Tibial nerve (tissue), 3 donors: ENCODE measurements at regions not wholly inside any gene's neighbourhood (a gene's known extent, or its start where the extent isn't known, plus 50 kb on each side); places are given as distances from the start of the nearest gene placed in this dataset.
A peak's percentile ranks its signal among the peaks of the same experiment; 100 is the strongest.

Source experiments
- CTCF ChIP-seq, 5 experiments: fragments of 200-600 bp in 3 of 5; fragments of 450-650 bp in 2 of 5; sonication (generic) in 3 of 5; IDR thresholded peaks; one replicate each; pipeline ENCODE4 v1.5.1; 2016 to 2019; ENCODE audit warnings: antibody characterized with exemption in 5 of 5, mild to moderate bottlenecking in 3 of 5, moderate library complexity in 2 of 5
- POLR2A ChIP-seq, 2 donors: fragments of 450-650 bp; IDR thresholded peaks; one replicate each; pipeline ENCODE4 v1.6.1; 2017; ENCODE audit warnings: antibody characterized with exemption in 2 of 2, mild to moderate bottlenecking in 2 of 2, moderate library complexity in 2 of 2

DNA sequence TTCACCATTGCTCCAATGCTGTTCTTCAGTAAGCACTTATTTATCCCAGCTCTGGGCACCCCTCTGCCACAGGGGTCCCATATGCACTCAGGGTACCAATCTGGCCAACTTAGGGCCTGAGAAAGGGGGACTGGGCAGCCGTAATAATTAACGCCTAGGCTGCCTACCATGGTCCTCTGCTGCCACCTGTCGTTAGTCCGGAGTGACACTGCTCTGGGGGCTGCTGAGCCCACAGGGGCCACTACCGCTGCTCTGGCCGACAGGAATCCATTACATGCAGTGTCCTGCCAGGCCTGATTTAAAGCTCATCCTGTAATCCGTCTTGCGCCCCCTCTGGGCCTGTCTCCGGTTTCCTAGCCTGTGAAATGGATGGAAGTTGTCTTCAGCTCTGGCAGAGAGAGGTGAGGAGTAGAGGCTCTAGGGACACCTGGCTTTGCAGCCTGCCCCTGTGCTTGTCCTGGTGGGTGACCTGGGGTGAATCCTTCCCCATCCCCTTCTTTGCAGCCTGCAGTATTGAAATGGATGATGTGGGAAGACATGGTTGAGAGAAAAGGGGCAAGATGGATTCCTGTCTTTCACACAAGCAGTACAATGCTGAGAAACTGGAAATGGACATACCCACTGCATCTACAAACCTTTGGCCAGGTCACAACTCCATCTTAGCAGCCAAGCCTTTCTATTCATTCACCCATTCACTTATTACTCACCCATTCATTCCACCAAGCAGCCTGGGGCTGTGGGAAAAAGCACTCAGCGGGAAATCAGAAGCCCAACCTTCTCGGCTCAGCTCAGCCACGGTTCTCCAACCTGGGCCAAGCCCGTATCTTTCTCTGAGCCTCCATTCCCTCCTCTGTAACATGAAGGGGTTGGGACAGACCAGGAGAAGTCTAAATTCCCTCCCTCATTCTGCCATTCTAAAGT is 116.3 kb upstream of the NALF2 start:
- TF ChIP-seq CTCF (IDR thresholded peaks at IDR 0.05) (peak; percentile 29 to 73 (median 41)), POLR2A (IDR thresholded peaks at IDR 0.05) (no peak)
